ENCODE measurements at regions not wholly inside any gene's neighbourhood (a gene's known extent, or its start where the extent isn't known, plus 50 kb on each side); places are given as distances from the start of the nearest gene placed in this dataset.

DNA sequence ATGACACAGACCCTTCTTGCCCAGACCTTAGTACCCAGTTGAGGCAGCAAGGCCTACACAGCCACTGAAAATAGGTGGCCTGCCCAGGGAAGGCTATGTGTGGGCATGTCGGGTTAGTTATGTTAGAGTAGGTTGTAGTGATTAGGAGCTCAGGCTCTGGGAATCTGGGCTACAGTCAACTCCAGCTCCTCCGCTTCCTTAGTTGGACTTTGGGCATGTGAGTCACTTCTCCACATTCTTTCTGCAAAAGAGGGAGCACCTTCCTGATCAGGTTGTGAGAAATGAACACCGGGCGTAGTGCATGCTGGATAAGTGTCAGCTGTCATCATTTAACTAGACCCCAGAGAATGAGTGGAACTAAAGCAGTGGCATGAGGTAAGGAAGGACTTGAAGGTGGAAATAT lies 64.8 kb downstream of the ARHGAP35 start:
- TF ChIP-seq, protein P1, sequence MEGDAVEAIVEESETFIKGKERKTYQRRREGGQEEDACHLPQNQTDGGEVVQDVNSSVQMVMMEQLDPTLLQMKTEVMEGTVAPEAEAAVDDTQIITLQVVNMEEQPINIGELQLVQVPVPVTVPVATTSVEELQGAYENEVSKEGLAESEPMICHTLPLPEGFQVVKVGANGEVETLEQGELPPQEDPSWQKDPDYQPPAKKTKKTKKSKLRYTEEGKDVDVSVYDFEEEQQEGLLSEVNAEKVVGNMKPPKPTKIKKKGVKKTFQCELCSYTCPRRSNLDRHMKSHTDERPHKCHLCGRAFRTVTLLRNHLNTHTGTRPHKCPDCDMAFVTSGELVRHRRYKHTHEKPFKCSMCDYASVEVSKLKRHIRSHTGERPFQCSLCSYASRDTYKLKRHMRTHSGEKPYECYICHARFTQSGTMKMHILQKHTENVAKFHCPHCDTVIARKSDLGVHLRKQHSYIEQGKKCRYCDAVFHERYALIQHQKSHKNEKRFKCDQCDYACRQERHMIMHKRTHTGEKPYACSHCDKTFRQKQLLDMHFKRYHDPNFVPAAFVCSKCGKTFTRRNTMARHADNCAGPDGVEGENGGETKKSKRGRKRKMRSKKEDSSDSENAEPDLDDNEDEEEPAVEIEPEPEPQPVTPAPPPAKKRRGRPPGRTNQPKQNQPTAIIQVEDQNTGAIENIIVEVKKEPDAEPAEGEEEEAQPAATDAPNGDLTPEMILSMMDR (IDR thresholded peaks at IDR 0.05) = no peak
- Histone ChIP-seq H3K4me3 (ENCODE audit: low read depth, low read length) (no peak overlapping the region), H3K79me2 (peaks cover 59% of the 10 kb centered on the region), H3K27me3 (ENCODE audit: control insufficient read depth, insufficient read depth, low read length) (no peaks in the 10 kb centered on the region), H2AFZ (no peak overlapping the region), H3K9ac (no peak overlapping the region), H3K27ac (no peak overlapping the region), H3K36me3 (ENCODE audit: control insufficient read depth, insufficient read depth, low read length) (no peaks in the 10 kb centered on the region), H3K9me3 (ENCODE audit: control insufficient read depth, low read length) (no peaks in the 10 kb centered on the region), H3K4me1 (peaks cover 21% of the 10 kb centered on the region), H3K4me2 (ENCODE audit: low read length) (no peak overlapping the region)

DNA sequence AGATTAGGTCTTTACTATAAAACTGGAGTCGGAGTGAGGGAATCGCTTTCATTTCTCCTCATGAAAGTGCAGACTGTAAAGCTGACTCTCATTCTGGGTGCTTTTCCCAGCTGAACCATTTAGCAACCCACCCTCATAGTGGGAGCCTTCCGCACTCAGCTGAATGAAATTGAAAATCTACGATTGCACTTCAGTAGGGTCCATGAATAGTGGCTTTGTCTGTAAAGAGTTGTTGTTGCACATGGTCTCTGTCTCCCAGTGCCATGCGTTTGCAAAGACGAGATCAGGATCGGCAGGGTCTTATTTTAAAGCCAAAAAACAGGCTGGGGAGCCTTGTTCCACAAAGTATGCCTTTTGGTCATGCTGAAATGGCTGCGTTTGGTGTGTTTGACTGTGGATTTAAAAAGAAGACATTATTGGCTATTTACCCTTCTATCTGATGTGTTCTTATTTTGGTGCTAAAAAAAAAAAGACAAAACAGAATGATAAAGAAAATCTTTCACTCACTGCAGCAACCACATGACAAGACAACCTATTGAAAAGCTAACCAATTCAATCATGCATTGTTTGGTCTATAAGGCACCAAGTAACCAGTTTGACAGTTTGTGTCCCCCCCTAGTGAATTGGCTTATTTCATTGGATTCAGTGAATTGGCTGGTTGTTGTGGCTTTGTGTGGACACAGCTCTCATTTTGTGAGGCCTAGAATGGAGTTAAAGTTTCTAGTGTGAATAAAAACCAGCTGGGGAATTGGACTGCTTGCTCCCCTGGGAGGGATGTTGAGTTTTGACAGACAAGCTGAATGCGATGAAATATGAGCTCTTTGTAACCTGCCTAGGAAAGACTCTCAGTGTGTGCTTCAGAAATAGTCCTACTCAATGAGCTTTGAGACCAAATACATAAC lies 65.6 kb downstream of the ARHGAP35 start:
- TF ChIP-seq, protein P1 (IDR thresholded peaks at IDR 0.05) = no peak
- no peak overlapping the region for H2AFZ ChIP-seq
- no peaks in the 10 kb centered on the region for H3K9me3 ChIP-seq (ENCODE audit: control insufficient read depth, low read length)
- H3K27ac ChIP-seq = no peak overlapping the region
- H3K9ac ChIP-seq = no peak overlapping the region
- peaks cover 21% of the 10 kb centered on the region for H3K4me1 ChIP-seq
- no peaks in the 10 kb centered on the region for H3K27me3 ChIP-seq (ENCODE audit: control insufficient read depth, insufficient read depth, low read length)
- peaks cover 60% of the 10 kb centered on the region for H3K79me2 ChIP-seq
- no peaks in the 10 kb centered on the region for H3K36me3 ChIP-seq (ENCODE audit: control insufficient read depth, insufficient read depth, low read length)
- no peak overlapping the region for H3K4me2 ChIP-seq (ENCODE audit: low read length)
- H3K4me3 ChIP-seq (ENCODE audit: low read depth, low read length) = no peak overlapping the region

DNA sequence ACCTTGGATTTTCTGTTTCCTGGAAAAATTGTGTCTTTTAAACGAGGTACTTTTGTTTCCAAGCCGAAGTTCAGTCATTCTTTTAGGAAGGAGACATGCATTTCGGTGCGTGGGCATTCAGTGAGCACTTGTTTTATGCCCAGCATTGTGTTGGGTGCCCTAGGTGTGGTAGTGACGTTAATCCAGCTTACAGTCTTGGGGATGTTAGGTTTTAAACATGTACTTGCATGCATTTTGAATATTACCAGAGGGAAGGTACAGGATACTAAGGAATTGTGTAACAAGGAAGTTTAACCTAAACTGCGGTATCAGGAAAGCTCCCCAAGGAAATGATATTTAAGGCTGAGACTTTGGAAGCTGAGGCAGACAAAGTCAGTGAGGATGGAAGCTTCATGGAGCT lies 66.3 kb downstream of the ARHGAP35 start:
- H3K79me2 ChIP-seq = peaks cover 60% of the 10 kb centered on the region
- no peak overlapping the region for H3K27ac ChIP-seq
- H3K27me3 ChIP-seq (ENCODE audit: control insufficient read depth, insufficient read depth, low read length) = no peaks in the 10 kb centered on the region
- H2AFZ ChIP-seq = no peak overlapping the region
- no peak overlapping the region for H3K4me2 ChIP-seq (ENCODE audit: low read length)
- no peaks in the 10 kb centered on the region for H3K36me3 ChIP-seq (ENCODE audit: control insufficient read depth, insufficient read depth, low read length)
- no peak overlapping the region for H3K4me3 ChIP-seq (ENCODE audit: low read depth, low read length)
- no peaks in the 10 kb centered on the region for H3K9me3 ChIP-seq (ENCODE audit: control insufficient read depth, low read length)
- peaks cover 21% of the 10 kb centered on the region for H3K4me1 ChIP-seq
- TF ChIP-seq, protein P1 (IDR thresholded peaks at IDR 0.05) = no peak
- no peak overlapping the region for H3K9ac ChIP-seq

DNA sequence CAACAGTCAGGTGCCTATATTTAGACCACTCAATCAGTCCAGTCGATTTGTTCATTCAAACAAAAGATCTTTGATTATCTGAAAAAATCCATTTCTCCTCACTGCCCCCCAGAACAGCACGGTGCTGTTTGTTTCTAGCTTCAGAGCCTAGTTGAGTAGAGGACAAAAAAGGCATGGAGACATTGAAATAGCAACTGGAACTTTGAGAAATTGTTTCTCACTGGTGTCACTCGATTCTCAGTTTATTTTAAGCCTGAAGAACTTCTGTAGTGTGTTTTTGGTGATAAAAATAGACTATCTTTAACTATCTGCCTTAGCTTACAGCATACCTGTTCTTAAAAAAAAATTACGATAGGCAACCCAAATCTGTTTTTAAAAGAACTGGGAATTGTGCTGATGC lies 67.1 kb downstream of the ARHGAP35 start:
- H3K9me3 ChIP-seq (ENCODE audit: control insufficient read depth, low read length) = no peaks in the 10 kb centered on the region
- no peak overlapping the region for H3K4me2 ChIP-seq (ENCODE audit: low read length)
- H3K4me3 ChIP-seq (ENCODE audit: low read depth, low read length) = no peak overlapping the region
- no peaks in the 10 kb centered on the region for H3K36me3 ChIP-seq (ENCODE audit: control insufficient read depth, insufficient read depth, low read length)
- TF ChIP-seq, protein P1 (IDR thresholded peaks at IDR 0.05) = no peak
- H3K27me3 ChIP-seq (ENCODE audit: control insufficient read depth, insufficient read depth, low read length) = no peaks in the 10 kb centered on the region
- H3K27ac ChIP-seq = no peak overlapping the region
- no peak overlapping the region for H2AFZ ChIP-seq
- H3K79me2 ChIP-seq = peaks cover 55% of the 10 kb centered on the region
- no peak overlapping the region for H3K9ac ChIP-seq
- H3K4me1 ChIP-seq = peaks cover 21% of the 10 kb centered on the region

DNA sequence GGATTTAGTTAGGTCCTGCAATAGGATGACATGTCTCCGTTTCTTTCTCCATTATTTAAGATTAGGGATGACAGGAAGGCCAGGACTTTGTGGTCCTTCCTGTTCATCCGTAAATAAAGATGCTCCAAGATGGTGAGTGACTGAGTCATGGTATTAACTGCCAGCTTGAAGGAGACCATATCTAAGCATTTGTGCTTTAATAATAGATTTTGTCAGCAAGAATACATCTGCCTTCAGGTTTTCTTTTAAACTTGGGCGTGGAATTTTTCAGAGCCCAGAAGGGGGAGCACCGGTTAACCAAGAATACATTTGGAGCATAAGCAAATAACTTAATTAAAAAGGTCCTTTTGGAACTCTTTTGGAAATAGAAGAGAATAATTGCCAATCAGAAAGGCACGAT lies 68.2 kb downstream of the ARHGAP35 start:
- no peak overlapping the region for H3K9ac ChIP-seq
- no peak overlapping the region for H3K4me3 ChIP-seq (ENCODE audit: low read depth, low read length)
- H3K36me3 ChIP-seq (ENCODE audit: control insufficient read depth, insufficient read depth, low read length) = no peaks in the 10 kb centered on the region
- H3K4me1 ChIP-seq = peaks cover 21% of the 10 kb centered on the region
- H3K9me3 ChIP-seq (ENCODE audit: control insufficient read depth, low read length) = no peaks in the 10 kb centered on the region
- TF ChIP-seq, protein P1 (IDR thresholded peaks at IDR 0.05) = no peak
- no peak overlapping the region for H3K27ac ChIP-seq
- H3K27me3 ChIP-seq (ENCODE audit: control insufficient read depth, insufficient read depth, low read length) = no peaks in the 10 kb centered on the region
- peaks cover 56% of the 10 kb centered on the region for H3K79me2 ChIP-seq
- H2AFZ ChIP-seq = no peak overlapping the region
- H3K4me2 ChIP-seq (ENCODE audit: low read length) = no peak overlapping the region
